HepG2 (cell line): ENCODE measurements at regions not wholly inside any gene's neighbourhood (a gene's known extent, or its start where the extent isn't known, plus 50 kb on each side); places are given as distances from the start of the nearest gene placed in this dataset.
"Not testable (repeated sequence)": the region's sequence is repeated elsewhere in the genome, so short reads cannot be mapped to it uniquely, and the experiment has no call there.

ENCODE experiments used
- KAT2B ChIP-seq: fragments of 150-350 bp; IDR thresholded peaks from 2 replicates; pipeline ENCODE4 v1.6.1; 2014; ENCODE audit warnings: low read depth, low read length, borderline replicate concordance
- ZSCAN30 ChIP-seq: sonication (generic); formaldehyde crosslinking; IDR thresholded peaks from 2 replicates; pipeline ENCODE4 v1.5.0; 2020; ENCODE audit warnings: mild to moderate bottlenecking, missing genetic modification reagents
- TF ChIP-seq, protein P1 (sequence below): sonication (generic); formaldehyde crosslinking; IDR thresholded peaks from 2 replicates; pipeline ENCODE4 v1.8.1; 2023; ENCODE audit warnings: mild to moderate bottlenecking, inconsistent platforms, moderate library complexity, missing genetic modification reagents, borderline replicate concordance

GRCh38 chr2:16065272-16066069, 125.1 kb downstream of the MYCN start:
- not testable (repeated sequence) for TF ChIP-seq KAT2B, ZSCAN30
- TF ChIP-seq, protein P1, sequence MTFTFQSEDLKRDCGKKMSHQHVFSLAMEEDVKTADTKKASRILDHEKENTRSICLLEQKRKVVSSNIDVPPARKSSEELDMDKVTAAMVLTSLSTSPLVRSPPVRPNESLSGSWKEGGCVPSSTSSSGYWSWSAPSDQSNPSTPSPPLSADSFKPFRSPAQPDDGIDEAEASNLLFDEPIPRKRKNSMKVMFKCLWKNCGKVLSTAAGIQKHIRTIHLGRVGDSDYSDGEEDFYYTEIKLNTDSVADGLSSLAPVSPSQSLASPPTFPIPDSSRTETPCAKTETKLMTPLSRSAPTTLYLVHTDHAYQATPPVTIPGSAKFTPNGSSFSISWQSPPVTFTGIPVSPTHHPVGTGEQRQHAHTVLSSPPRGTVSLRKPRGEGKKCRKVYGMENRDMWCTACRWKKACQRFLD (CRISPR knock-in tag): not testable (repeated sequence)
